MV-4-11 (cell line): ENCODE measurements at regions not wholly inside any gene's neighbourhood (a gene's known extent, or its start where the extent isn't known, plus 50 kb on each side); places are given as distances from the start of the nearest gene placed in this dataset.

Experiments
- DNase-seq: peaks from one replicate; lab custom pipeline; 2025; lab: John Stamatoyannopoulos, UW

- no peak for DNase-seq
Observed at GRCh38 chr9:23933348-23933747, 107.3 kb upstream of the ELAVL2 start.

GRCh38 chr9:23926368-23926767 is 100.3 kb upstream of the ELAVL2 start:
- no peak for DNase-seq

GRCh38 chr9:23914431-23915003 is 88.5 kb upstream of the ELAVL2 start:
- DNase-seq, result no peak

GRCh38 chr9:23907343-23907742 is 81.3 kb upstream of the ELAVL2 start:
- DNase-seq, result no peak

- no peak for DNase-seq
Observed at GRCh38 chr9:23887781-23888180, 61.7 kb upstream of the ELAVL2 start.
